Psoas muscle (tissue), 7 donors: ENCODE measurements at regions not wholly inside any gene's neighbourhood (a gene's known extent, or its start where the extent isn't known, plus 50 kb on each side); places are given as distances from the start of the nearest gene placed in this dataset.

Experiments used
- ATAC-seq, 4 donors: fragments of 200-7000 bp; cut with Tn5 transposase; one replicate each; pipeline ENCODE4 v1.9.1; 2020; ENCODE audit warnings: moderate library complexity in 3 of 4, mild to moderate bottlenecking in 2 of 4
- DNase-seq, 2 donors: peaks; one replicate each; pipeline ENCODE4 v3.0.0-alpha.2; 2020
- H3K27ac ChIP-seq: fragments of 200-600 bp; one replicate; pipeline ENCODE4 v1.8.0; 2022
- H3K27me3 ChIP-seq, 3 donors: fragments of 200-600 bp in 1 of 3; one replicate each; pipeline versions ENCODE4 v1.6.1 to v1.8.0; 2013 to 2022; ENCODE audit warnings: low read length in 2 of 3, mild to moderate bottlenecking in 2 of 3, moderate library complexity in 1 of 3; ENCODE audit not compliant: insufficient read depth in 3 of 3
- H3K36me3 ChIP-seq, 2 donors: fragments of 200-600 bp in 1 of 2; one replicate each; pipeline versions ENCODE4 v1.6.1 to v1.8.0; 2013 to 2022; ENCODE audit warnings: low read depth in 1 of 2, mild to moderate bottlenecking in 1 of 2, moderate library complexity in 1 of 2; ENCODE audit not compliant: insufficient read depth in 1 of 2
- H3K4me1 ChIP-seq: fragments of 200-600 bp; one replicate; pipeline ENCODE4 v1.8.0; 2022
- H3K4me3 ChIP-seq: fragments of 200-600 bp; one replicate; pipeline ENCODE4 v1.8.0; 2022; ENCODE audit warnings: mild to moderate bottlenecking
- H3K9me3 ChIP-seq: fragments of 200-600 bp; one replicate; pipeline ENCODE4 v1.8.0; 2022
- WGBS, 3 donors: extraction: QIAGEN DNeasy Blood & Tissue Kit; methylation state at CpG; one replicate each; pipeline versions ENCODE4 v1.1.6 to v1.1.7; 2013; 5-methylcytosine and 5-hydroxymethylcytosine counted together
- intact Hi-C, 2 donors: fragments of 100-400 bp; cut with DNase I; formaldehyde crosslinking; loops; one replicate each; pipeline versions ENCODE4 v1.11.0 to v1.14.2; 2022
- TF ChIP-seq, protein P1 (sequence below): fragments of 200-600 bp; IDR thresholded peaks from one replicate; pipeline ENCODE4 v1.8.0; 2022; ENCODE audit warnings: antibody characterized with exemption
- donor health status: healthy with polysubstance abuse.
- donor health status: DM: no; HTN: no; CAD: no; lungs with moderate emphysema.
- donor health status: Bipolar disorder and iron deficiency.
- donor health status: healthy.
- donor health status: DM: yes; HTN: yes; CAD: no.
- donor health status: DM: no; HTN: no; CAD: no.
- donor health status: DM: yes; HTN: yes; CAD: no.

GRCh38 chr5:30997681-30998080 lies 195.8 kb upstream of the CDH6 start:
- ATAC-seq (no peak), DNase-seq (no peak)
- no peaks in the 10 kb centered on the region for H3K4me1 ChIP-seq
- WGBS, 3 donors, result 55 to 64% (median 61%) methylated on average over 1 of the region's 1 CpG
- H3K4me3 ChIP-seq, result no peak overlapping the region
- no peak overlapping the region for H3K27ac ChIP-seq
- H3K36me3 ChIP-seq, result no peaks in the 10 kb centered on the region
- TF ChIP-seq, protein P1, sequence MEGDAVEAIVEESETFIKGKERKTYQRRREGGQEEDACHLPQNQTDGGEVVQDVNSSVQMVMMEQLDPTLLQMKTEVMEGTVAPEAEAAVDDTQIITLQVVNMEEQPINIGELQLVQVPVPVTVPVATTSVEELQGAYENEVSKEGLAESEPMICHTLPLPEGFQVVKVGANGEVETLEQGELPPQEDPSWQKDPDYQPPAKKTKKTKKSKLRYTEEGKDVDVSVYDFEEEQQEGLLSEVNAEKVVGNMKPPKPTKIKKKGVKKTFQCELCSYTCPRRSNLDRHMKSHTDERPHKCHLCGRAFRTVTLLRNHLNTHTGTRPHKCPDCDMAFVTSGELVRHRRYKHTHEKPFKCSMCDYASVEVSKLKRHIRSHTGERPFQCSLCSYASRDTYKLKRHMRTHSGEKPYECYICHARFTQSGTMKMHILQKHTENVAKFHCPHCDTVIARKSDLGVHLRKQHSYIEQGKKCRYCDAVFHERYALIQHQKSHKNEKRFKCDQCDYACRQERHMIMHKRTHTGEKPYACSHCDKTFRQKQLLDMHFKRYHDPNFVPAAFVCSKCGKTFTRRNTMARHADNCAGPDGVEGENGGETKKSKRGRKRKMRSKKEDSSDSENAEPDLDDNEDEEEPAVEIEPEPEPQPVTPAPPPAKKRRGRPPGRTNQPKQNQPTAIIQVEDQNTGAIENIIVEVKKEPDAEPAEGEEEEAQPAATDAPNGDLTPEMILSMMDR, result no peak
- H3K27me3 ChIP-seq, result no peaks in the 10 kb centered on the region
- no peaks in the 10 kb centered on the region for H3K9me3 ChIP-seq
- intact Hi-C loops, result no loop called here

DNA sequence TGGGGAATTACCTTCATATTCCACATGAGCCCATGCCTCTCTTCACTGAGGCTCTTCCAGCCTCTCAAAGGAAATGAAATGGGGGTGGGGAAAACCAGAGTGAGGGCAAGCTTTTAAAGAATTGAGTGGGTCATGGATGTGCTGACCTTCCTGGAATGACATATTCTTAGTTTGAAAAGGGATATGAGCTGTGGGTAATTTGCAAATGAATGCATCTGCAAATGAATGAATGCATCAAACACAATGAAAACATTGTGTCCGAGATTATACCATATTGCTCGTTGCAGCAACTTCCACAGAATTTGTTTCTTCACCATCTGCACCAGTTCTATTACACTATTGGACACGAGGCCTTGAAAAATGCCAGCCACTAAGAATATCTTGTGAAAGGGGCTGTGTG lies 198.6 kb upstream of the CDH6 start:
- ATAC-seq (no peak), DNase-seq (no peak)
- Histone ChIP-seq H3K27me3 (no peaks in the 10 kb centered on the region), H3K36me3 (no peaks in the 10 kb centered on the region), H3K9me3 (no peaks in the 10 kb centered on the region), H3K4me3 (no peak overlapping the region), H3K4me1 (no peaks in the 10 kb centered on the region), H3K27ac (no peak overlapping the region)
- intact Hi-C loops, result no loop called here
- 55 to 76% (median 70%) methylated on average over 3 of the region's 3 CpGs for WGBS, 3 donors
- TF ChIP-seq, protein P1, result no peak

GRCh38 chr5:30994176-30994575 lies 199.3 kb upstream of the CDH6 start:
- H3K4me1 ChIP-seq, result no peaks in the 10 kb centered on the region
- intact Hi-C loops, result no loop called here
- TF ChIP-seq, protein P1, result no peak
- no peak for ATAC-seq
- H3K36me3 ChIP-seq, result no peaks in the 10 kb centered on the region
- DNase-seq, result no peak
- no peaks in the 10 kb centered on the region for H3K27me3 ChIP-seq
- H3K4me3 ChIP-seq, result no peak overlapping the region
- H3K9me3 ChIP-seq, result no peaks in the 10 kb centered on the region
- 84 to 91% (median 86%) methylated on average over 4 of the region's 4 CpGs for WGBS, 3 donors
- no peak overlapping the region for H3K27ac ChIP-seq

DNA sequence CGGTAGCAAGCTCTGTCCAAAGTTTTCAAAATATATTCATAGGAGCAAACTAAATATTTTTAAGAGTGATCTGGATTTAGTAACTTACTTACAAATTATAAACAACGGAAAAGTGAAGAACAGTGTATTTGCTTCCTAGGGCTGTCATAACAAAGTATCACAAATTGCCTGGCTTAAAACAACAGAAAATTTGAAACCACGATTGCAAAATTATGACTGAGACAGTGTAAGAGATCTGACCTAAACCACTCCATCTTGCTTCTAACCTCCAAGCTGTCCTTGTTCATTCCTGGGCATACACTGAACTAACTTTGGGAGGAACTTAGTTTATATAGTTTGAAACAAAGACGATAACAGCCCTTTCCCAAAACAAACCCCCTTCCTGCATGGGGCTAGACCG lies 202.0 kb upstream of the CDH6 start:
- TF ChIP-seq, protein P1, result no peak
- Histone ChIP-seq H3K4me1 (no peaks in the 10 kb centered on the region), H3K9me3 (no peaks in the 10 kb centered on the region), H3K27me3 (no peaks in the 10 kb centered on the region), H3K4me3 (no peak overlapping the region), H3K27ac (no peak overlapping the region), H3K36me3 (no peaks in the 10 kb centered on the region)
- intact Hi-C loops, result no loop called here
- ATAC-seq, result no peak
- WGBS, 3 donors, result 80 to 86% (median 82%) methylated on average over 5 of the region's 5 CpGs
- DNase-seq, result no peak

DNA sequence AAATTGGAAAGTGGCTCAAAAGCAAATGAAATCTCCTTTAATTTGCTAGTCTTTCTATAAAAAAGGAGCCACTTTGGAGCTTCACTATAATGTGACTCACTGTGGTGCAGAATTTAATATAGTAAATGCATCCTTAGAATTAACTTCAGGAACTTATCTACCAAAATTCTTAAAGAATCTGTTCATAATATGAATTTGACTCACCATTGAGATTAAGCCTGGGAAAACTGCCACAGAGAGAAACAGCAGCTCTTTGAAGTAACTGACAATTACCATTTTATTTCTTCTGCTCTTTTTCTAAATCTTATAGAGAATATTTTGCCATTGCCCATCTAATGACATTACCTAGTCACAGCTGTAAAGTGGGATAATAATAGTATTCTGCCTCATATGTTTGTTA lies 211.9 kb upstream of the CDH6 start:
- intact Hi-C loops, result no loop called here
- DNase-seq (no peak), ATAC-seq (no peak)
- Histone ChIP-seq H3K9me3 (no peaks in the 10 kb centered on the region), H3K27me3 (no peaks in the 10 kb centered on the region), H3K4me3 (no peak overlapping the region), H3K4me1 (no peaks in the 10 kb centered on the region), H3K27ac (no peak overlapping the region), H3K36me3 (no peaks in the 10 kb centered on the region)
- TF ChIP-seq, protein P1, result no peak
